ENCODE measurements at regions not wholly inside any gene's neighbourhood (a gene's known extent, or its start where the extent isn't known, plus 50 kb on each side); places are given as distances from the start of the nearest gene placed in this dataset.
"Not testable (repeated sequence)": the region's sequence is repeated elsewhere in the genome, so short reads cannot be mapped to it uniquely, and the experiment has no call there.

- DNase-seq (ENCODE audit: low read depth in 2 of 2), result no peak
Measured at GRCh38 chr2:16244153-16244965, 304.0 kb downstream of the MYCN start.

GRCh38 chr2:16243411-16243996 lies 303.2 kb downstream of the MYCN start:
- DNase-seq (ENCODE audit: low read depth in 2 of 2), result no peak

GRCh38 chr2:16242906-16243305 lies 302.6 kb downstream of the MYCN start:
- no peak for DNase-seq (ENCODE audit: low read depth in 2 of 2)

- DNase-seq (ENCODE audit: low read depth in 2 of 2), result no peak
Measured at GRCh38 chr2:16241166-16242160, 301.1 kb downstream of the MYCN start.

- no peak for DNase-seq (ENCODE audit: low read depth in 2 of 2)
Measured at GRCh38 chr2:16240402-16240801, 300.1 kb downstream of the MYCN start.

GRCh38 chr2:16239296-16239850 lies 299.0 kb downstream of the MYCN start:
- no peak for DNase-seq (ENCODE audit: low read depth in 2 of 2)

- no peak for DNase-seq (ENCODE audit: low read depth in 2 of 2)
Measured at GRCh38 chr2:16238786-16239185, 298.4 kb downstream of the MYCN start.

GRCh38 chr2:16238001-16238761 lies 297.8 kb downstream of the MYCN start:
- no peak for DNase-seq (ENCODE audit: low read depth in 2 of 2)

GRCh38 chr2:16235747-16236146 lies 295.4 kb downstream of the MYCN start:
- DNase-seq (ENCODE audit: low read depth in 2 of 2), result no peak

- not testable (repeated sequence) for DNase-seq (ENCODE audit: low read depth in 2 of 2)
Measured at GRCh38 chr2:16235291-16235690, 294.9 kb downstream of the MYCN start.

GRCh38 chr2:16228951-16229350 lies 288.6 kb downstream of the MYCN start:
- no peak for DNase-seq (ENCODE audit: low read depth in 2 of 2)

- no peak for DNase-seq (ENCODE audit: low read depth in 2 of 2)
Measured at GRCh38 chr2:16228471-16228870, 288.1 kb downstream of the MYCN start.

- no peak for DNase-seq (ENCODE audit: low read depth in 2 of 2)
Measured at GRCh38 chr2:16227811-16228462, 287.6 kb downstream of the MYCN start.

GRCh38 chr2:16226943-16227664 lies 286.8 kb downstream of the MYCN start:
- peak in 1 of 2 donors; percentile 3 for DNase-seq (ENCODE audit: low read depth in 2 of 2)

- DNase-seq (ENCODE audit: low read depth in 2 of 2), result no peak
Measured at GRCh38 chr2:16226381-16226780, 286.0 kb downstream of the MYCN start.

- DNase-seq (ENCODE audit: low read depth in 2 of 2), result no peak
Measured at GRCh38 chr2:16225545-16225944, 285.2 kb downstream of the MYCN start.

- DNase-seq (ENCODE audit: low read depth in 2 of 2), result no peak
Measured at GRCh38 chr2:16225071-16225470, 284.7 kb downstream of the MYCN start.

GRCh38 chr2:16224298-16225045 lies 284.1 kb downstream of the MYCN start:
- DNase-seq (ENCODE audit: low read depth in 2 of 2), result no peak

- DNase-seq (ENCODE audit: low read depth in 2 of 2), result no peak
Measured at GRCh38 chr2:16223841-16224177, 283.5 kb downstream of the MYCN start.
